NCI-H2081 treated with DMSO at 0.1 percent for 48 hours (cell line): ENCODE measurements at regions not wholly inside any gene's neighbourhood (a gene's known extent, or its start where the extent isn't known, plus 50 kb on each side); places are given as distances from the start of the nearest gene placed in this dataset.
"Not testable (repeated sequence)": the region's sequence is repeated elsewhere in the genome, so short reads cannot be mapped to it uniquely, and the experiment has no call there.

ENCODE experiments used
- DNase-seq: peaks from one replicate; lab custom pipeline; 2025; lab: John Stamatoyannopoulos, UW

DNA sequence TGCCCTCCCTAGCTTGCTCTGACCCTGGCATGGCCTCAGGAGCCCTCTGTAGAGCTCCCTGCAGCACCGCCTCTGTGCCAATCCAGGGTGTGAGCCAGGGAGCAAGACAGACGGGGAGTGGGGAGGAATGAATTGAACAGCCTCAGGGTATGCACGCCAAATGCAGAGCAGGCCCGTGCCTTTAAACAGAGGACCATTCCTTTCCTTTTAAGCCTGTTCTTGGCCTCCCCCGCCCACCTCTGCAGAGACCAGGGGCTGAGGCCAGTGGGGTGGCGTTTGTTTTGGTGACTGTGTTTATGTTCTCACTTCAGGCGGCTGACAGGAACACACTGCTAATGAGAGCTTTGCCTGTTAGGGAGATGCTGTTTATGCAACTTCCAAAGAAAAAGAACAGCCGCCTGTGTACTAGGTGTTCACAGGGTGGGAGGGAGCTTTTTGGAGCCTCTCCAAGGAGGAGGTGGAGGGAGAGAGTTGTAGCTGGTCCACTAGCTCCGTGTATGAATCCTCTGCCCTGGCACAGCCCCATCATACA lies 528.1 kb upstream of the DPP6 start:
- no peak for DNase-seq

DNA sequence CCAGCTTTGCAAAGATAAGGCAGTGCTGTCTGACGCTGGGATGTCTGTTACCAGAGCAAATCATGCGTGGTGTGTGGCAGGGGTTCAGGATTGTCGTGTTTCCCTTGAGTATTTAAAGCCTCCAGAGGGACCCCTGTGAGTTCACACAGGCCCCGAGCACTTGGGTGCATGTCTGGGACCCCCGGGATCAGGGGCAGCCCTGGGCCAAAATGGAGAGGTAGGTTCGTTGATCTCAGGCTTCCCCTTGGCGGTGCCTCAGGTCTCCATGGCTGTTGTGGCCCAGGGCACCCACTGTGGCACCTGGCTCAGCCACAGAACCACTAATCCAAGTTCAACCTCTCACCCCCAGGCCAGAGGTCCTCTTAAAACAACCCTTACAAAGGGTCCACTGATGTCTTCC lies 523.1 kb upstream of the DPP6 start:
- DNase-seq = no peak

DNA sequence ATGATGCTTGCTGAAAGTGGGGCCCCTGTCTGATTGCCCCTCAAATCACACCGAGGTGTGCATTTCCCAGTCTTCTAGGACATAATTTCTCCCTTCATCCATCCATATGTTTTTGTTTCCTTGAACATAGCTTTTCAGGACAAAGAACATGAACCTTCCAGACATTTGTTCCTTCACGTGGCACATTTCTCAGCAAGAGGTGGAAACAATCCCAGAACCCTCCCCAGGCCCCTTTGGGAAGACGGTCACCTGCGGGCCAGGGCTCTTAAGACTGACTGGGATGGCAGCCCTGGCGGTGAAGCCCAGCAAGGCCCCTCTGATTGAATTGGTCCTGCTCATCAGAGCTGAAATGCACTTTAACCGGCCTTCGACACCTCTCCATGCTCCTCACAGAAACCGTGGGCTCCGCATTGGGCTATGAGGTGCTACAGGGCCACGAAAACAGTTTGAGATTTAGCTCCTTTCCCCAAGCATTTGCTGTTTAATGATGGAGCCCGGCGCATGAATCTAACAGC lies 522.5 kb upstream of the DPP6 start:
- no peak for DNase-seq

DNA sequence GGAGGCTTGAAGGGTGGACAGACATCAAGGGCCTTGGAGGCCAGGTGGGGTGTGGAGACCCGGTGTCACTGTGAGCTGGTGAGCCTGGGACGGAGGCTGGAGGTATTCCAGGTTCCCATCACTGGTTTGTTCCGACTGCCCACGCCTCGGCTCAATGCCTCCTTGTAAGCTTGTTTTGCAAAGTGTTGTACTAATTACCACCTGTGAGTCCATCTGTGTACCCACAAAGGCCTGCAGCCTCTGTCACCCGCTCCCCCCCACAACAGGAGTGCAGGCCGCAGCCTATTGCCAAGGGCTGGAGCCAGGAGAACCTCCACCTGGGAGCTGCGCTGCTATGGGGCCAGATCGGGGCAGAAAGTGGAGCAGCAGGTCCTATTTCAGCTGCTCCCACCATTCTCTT lies 521.8 kb upstream of the DPP6 start:
- no peak for DNase-seq

DNA sequence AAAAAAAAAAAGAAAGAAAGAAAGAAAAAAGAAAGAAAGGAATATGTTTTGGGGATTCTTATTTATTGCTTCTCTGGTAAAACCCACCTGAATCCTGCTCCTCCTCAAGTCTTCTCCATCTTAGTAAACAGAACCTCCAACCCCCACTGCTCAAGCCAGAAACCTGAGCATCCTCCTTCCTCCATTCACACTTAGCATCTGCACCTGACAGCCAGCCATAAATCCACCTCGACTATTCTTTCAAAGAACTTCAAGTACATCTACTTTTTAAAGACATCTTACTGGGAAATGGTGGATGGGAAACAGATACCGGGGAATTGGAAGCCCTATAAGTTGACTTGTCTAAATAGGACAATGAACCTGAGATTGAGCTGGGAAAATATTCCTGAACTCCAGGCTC lies 519.9 kb upstream of the DPP6 start:
- DNase-seq = no peak

DNA sequence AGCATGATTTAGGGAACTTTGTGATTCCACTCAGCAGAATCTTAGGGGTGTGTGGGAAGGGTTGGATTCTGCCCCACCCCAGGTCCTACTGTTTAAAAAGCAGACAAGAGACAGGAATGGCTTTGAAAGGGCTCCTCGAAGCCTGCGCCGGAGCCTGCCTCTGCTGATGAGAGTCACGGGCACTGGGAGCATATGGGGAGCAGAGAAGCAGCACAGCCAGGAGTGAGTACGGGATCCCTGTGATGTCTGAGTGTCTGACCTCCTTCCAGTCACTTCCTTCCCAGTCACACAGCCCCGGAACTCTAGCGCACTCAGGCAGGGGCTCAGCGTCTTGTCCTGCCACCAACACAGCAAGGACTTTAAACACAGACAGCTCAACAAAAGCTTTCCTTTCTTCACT lies 514.9 kb upstream of the DPP6 start:
- DNase-seq = no peak

DNA sequence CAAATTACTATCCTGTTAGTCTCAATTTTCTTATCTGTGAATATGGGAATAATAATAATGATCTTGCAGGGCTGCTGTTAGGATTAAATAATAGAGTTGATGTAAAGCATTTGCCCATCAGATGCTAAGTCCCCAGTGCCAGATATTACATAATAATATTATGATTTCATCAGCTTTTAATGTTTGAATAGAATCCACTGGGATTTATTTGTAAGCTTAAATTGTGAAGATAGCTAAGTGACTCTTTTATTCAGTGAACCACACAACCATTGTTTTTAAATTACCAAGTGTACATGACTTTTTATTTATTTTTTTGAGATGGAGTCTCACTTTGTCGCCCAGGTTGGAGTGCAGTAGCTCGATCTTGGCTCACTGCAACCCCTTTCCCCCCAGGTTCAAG lies 510.3 kb upstream of the DPP6 start:
- no peak for DNase-seq

DNA sequence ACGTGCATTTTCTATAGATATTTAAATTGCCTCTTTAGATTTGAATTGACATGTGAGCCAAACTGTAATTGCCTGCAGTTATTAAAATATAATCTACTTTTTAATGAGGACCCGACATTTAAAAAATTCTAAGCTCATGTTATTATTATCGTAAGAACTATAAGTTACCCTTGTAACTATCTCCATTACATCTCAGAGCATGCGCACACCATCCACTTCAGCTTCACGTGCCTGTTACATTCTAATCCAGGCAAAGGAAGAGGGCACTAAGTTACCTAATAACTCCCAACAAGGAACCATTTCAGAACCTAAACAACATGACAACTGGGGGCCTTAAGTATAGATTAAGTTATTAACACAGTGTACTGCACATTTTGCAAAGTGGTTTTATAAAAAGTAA lies 509.0 kb upstream of the DPP6 start:
- DNase-seq = no peak

DNA sequence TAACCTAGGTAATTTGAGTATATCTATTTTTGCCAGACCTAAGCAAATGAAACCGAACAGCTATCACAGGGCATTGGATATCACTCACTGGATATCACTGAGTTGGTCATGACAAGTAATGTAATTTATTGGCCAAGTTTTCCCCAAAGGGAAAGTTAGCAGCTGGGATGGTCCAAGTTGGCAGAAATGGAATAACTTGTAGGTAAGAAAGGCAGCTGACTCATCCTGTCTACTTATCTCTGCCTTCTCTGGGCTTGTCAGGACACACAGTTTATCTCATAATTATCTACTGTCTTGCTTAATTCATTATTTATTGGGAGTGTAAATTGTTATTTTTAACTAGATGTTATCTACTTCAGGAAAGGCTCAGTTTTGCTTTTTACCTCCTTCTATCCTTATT lies 502.0 kb upstream of the DPP6 start:
- no peak for DNase-seq

DNA sequence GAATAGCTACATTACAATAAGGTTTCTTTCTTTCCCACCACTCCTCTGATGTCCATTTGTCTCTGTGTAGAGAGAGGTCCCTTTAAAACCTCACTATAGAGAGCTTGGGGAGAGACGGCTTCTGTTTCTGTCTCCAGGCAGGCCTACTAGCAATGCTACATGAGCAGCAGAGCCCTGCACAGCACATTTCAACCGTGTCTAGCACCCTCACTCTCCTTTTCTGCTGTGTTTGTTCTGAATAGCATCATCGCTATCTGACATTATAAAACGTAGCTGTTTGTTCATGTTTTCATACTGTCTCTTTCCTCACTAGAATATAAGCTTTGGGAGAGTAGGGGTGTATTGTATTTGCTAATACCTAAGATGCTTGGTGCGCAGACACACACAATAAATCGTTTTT lies 487.8 kb upstream of the DPP6 start:
- DNase-seq = no peak

DNA sequence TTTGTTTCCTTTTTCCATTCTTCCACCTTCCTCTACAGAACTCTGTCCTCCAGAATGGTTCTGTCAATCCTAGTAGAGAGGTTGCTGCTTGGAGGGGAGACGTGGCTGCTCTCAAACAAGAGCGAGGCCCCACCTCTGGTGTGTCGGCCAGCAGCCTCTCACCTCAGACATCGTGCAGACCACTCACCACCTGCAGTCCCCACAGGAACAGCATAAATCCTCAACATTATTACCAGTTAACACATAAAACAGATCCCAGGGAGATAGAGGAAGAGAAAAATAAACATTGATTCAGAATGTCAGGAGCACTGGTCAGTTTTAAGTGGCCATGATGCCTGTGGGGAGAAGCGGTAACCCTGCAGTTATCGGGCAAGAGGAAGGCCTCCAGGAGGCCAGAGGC lies 485.9 kb upstream of the DPP6 start:
- no peak for DNase-seq

DNA sequence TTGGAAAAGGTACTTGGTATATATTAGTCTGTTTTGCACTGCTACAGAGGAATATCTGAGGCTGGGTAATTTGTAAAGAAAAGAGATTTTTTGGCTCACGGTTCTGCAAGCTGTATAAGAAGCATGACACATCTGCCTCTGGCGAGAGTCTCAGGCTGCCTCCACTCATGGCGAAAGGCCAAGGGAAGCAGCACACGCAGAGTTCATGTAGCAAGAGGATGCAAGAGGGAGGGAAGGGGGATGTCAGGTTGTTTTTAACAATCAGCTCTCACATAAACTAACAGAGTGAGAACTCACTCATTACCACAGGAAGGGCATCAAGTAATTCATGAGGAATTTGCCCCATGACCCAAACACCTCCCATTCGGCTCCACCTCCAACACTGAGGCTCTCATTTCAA lies 484.8 kb upstream of the DPP6 start:
- no peak for DNase-seq

DNA sequence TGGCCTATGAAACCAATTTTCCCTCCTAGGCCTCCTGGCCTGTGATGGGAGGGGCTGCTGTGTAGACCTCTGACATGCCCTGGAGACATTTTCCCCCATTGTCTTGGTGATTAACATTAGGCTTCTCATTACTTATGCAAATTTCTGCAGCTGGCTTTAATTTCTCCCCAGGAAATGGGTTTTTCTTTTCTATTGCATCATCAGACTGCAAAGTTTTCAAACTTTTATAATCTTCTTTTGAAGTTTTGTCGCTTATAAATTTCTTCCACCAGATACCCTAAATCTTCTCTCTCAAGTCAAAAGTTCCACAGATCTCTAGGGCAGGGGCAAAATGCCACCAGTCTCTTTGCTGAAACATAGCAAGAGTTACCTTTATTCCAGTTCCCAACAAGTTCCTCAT lies 482.7 kb upstream of the DPP6 start:
- DNase-seq = not testable (repeated sequence)

DNA sequence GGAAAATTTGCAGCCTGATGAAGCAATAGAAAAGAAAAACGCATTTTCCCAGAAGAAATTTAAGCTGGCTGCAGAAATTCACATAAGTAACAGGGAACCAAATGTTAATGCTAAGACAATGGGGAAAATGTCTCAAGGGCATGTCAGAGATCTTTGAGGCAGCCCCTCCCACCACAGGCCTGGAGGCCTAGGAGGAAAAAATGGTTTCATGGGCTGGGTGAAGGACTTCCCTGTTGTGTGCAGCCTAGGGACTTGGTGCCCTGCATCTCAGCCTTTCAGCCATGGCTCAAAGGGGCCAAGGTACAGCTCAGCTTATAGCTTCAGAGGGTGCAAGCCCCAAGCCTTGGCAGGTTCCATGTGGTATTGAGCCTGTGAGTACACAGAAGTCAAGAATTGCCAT lies 476.1 kb upstream of the DPP6 start:
- DNase-seq = no peak

DNA sequence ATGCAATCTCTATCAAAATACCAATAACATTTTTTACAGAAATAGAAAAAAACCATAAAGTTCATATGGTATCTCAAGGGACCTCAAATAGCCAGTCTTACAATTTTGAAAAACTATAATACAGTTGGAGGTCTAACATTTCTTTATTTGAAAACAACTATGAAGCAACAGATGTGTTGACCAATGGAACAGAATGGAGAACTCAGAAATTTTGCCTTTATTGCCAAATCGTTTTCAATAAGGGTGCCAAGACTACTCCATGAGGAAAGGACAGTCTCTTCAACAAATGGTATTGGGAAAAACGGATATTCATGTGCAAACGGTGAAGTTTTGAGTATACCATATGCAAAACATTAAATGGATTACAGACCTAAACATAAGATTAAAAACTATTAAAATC lies 470.8 kb upstream of the DPP6 start:
- DNase-seq = no peak

DNA sequence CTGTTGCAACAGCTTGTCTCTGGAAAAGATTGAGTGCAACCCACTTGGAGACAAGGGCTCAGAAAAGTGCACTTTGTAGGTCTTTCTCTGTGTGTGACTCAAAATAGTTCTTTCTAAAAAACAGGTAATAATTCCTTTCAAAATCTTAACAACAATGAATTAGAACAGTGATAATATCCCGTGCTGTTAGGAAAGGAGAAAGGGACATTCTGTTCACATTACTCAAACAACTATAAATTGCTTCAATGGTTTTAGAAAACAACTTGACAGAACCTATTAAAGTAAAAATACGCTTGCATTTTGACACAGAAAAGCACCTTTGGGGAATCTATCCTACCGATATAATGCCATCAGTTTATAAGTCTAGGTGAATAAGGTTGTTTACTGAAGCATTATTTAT lies 468.1 kb upstream of the DPP6 start:
- no peak for DNase-seq

DNA sequence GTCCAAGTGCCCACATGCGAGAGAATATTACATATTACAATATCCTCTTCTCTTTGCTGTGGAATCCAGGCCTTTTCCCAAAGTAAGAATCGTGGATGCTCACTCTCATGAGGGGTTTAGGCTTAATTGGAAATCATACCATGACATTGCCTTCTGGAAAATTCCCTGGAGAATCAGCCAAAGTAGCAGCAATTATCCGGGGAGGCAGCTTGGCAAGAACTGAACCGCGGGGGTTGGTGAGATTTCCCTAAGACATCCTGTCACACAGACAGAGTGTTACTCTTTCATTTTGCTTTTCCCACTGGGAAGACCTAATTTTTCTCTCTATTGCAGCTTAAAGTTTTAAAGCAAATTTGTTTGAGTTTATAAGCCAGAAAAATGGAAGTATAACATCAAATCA lies 463.6 kb upstream of the DPP6 start:
- DNase-seq = no peak

DNA sequence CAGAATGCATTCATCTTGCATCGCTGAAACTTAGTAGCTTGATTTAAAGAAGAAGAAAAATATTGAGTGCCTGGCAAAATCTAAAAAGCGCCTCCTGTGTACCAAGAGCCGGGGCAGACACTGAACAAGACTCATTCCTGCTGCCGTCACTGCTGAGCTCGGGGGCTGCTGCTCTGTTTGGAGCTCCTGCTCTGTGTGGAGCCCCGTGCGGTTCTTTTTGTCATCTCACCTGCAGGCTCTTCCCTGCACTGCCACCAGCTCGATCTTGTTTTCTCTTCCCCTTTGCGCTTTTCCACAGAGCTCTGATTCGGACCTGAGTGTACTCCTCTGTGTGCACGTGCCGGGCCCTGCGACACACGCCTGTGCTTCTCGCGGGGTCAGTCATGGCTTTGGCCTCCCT lies 462.1 kb upstream of the DPP6 start:
- DNase-seq = no peak

DNA sequence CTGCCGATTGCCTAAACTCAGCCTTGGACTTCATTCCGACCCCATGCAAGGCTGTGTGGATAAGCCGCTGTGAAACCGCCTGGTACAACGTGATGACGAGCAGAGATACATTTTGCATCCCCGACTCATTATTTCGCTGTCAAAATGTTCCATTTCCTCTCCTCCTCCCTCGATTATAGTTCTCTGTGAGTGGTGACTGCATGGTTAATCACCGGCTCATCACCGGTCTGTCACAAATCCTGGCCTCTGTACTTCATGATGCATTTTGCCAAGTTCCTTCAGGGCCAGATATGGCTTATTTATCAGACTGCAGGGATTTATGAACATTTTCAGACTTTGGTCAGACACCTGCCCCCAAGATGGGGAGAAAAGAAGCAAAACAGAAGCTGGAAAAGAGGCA lies 461.6 kb upstream of the DPP6 start:
- DNase-seq = no peak

DNA sequence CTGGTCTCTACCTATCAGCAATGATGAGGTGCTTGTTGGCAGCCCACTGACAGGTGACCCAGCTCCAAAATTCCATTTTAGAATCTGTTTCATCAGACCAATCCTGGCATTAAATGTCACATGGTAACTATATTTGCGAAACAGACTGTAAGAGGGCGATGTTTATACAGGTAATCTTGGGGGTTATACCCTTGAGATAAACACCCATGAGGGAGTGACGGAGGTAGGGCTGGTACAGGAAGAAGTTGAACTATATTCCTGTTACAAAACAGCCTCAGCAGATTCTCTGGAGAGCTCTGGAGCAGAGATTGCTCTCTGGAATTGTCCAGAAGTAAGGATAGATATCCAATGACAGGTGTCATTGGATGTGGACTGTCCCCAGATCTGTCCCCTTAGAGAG lies 444.8 kb upstream of the DPP6 start:
- no peak for DNase-seq

DNA sequence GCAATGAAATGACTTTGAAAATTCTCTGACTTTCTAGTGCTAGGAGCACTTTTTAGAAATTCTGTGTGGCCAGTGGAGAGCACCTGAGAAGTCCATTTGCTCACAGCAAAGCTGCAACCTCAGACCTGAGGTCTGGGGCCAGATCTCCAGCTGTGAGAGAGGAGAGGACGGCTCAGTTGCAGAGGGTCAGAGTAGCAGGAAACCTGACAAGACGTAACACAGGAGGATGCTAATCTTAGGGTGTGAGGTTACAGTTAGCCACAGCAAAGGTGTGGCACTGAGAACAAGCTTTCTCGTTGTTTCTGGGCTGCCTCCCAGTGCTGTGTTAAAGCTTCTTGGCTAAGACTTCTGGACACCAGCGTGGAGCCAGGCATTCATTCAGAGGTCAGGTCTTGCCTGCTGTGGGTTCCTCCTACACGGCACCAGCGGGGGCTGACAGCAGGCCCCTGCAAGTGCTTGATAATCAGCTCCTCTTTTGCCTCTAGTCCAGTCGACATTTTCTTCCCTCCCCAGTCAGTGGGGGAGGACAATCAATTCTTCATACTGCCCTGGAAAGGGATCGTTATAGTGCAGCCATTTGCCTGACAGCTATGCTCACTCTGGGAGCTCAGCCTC lies 435.4 kb upstream of the DPP6 start:
- no peak for DNase-seq

DNA sequence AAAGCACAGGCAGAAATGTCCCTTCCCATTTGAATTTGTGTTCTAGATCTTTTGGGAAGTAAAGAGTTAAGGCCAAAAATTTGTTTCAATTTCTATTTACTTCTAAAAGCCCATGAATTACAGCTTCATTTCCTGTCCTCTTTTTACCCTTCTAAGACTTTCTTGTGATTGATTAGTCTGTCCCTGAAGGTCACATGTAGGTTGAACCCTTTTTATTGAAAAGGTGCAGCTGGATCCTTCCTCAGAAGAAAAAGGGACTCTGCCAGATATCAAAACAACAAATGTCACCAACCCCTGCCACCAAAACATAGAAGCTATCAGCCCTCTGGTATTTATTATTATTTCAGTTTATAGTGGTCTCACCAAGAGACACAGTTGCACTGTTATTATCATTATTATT lies 424.9 kb upstream of the DPP6 start:
- DNase-seq = no peak

DNA sequence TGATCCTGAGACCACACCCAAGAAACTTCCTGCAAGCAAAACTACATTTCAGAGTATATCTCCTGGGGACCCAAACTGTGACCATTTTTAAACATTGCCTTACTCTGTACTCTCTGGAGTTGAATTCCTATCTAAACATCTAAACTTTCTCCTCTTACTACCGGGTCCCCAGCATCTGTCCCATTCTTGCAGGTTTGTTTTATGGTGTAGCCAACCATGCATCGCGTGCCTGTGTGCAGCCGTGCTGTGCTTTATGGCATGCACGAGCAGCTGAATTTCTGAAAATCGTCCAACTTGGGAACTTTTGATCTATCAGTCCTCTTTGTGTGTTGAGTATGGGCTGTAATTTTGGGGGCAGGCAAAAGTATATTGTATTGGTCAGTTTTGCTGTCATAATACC lies 423.8 kb upstream of the DPP6 start:
- no peak for DNase-seq

DNA sequence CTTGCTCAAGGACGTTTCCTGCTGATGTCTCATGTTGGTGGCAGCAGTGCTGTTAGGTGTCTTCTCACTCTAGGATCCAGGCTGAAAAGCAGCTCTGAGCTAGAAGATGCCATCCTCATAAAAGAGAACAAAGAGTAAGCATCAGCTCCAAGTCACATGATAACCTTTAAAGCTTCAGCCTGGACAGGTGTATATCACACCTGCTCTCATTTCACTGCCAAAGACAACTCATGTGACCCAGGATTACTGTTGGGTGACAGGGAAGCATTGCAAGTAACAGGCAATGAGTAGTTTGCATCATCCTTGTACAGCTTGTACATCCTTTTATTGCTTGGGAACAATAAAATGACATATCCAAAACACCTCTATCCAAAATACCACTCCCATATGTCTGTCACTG lies 423.4 kb upstream of the DPP6 start:
- no peak for DNase-seq
